BLaER1 treated with 17β-estradiol and CSF1 and Interleukin-3, amounts not matched to agents 10 nM and 100 nM (cell line): ENCODE measurements at regions not wholly inside any gene's neighbourhood (a gene's known extent, or its start where the extent isn't known, plus 50 kb on each side); places are given as distances from the start of the nearest gene placed in this dataset.
A peak's percentile ranks its signal among the peaks of the same experiment; 100 is the strongest.

Source experiments
- H3K27ac ChIP-seq, 11 experiments: shearing (Covaris generic); formaldehyde crosslinking; 2 replicates each; pipeline ENCODE4 v1.8.1; 2022
- H3K27me3 ChIP-seq, 11 experiments: shearing (Covaris generic); formaldehyde crosslinking; 2 replicates each; pipeline ENCODE4 v1.8.1; 2022
- H3K36me3 ChIP-seq, 11 experiments: shearing (Covaris generic); formaldehyde crosslinking; 2 replicates each; pipeline ENCODE4 v1.8.1; 2022
- H3K4me1 ChIP-seq, 10 experiments: shearing (Covaris generic); formaldehyde crosslinking; 2 replicates each; pipeline ENCODE4 v1.8.1; 2022
- H3K4me2 ChIP-seq, 11 experiments: shearing (Covaris generic); formaldehyde crosslinking; 2 replicates each; pipeline ENCODE4 v1.8.1; 2022
- H3K4me3 ChIP-seq, 10 experiments: shearing (Covaris generic); formaldehyde crosslinking; 2 replicates each; pipeline ENCODE4 v1.8.1; 2022
- H3K9ac ChIP-seq, 11 experiments: shearing (Covaris generic); formaldehyde crosslinking; 2 replicates each; pipeline ENCODE4 v1.8.1; 2022
- H3K9me3 ChIP-seq, 11 experiments: shearing (Covaris generic); formaldehyde crosslinking; replicated peaks in 1 of 11; 2 replicates each; pipeline ENCODE4 v1.8.1; 2022
- H4K20me1 ChIP-seq, 11 experiments: shearing (Covaris generic); formaldehyde crosslinking; 2 replicates each; pipeline ENCODE4 v1.8.1; 2022
- Cebpa-rat ChIP-seq, 11 experiments: shearing (Covaris generic); IDR thresholded peaks; 2 replicates each; pipeline ENCODE4 v1.8.1; 2022

DNA sequence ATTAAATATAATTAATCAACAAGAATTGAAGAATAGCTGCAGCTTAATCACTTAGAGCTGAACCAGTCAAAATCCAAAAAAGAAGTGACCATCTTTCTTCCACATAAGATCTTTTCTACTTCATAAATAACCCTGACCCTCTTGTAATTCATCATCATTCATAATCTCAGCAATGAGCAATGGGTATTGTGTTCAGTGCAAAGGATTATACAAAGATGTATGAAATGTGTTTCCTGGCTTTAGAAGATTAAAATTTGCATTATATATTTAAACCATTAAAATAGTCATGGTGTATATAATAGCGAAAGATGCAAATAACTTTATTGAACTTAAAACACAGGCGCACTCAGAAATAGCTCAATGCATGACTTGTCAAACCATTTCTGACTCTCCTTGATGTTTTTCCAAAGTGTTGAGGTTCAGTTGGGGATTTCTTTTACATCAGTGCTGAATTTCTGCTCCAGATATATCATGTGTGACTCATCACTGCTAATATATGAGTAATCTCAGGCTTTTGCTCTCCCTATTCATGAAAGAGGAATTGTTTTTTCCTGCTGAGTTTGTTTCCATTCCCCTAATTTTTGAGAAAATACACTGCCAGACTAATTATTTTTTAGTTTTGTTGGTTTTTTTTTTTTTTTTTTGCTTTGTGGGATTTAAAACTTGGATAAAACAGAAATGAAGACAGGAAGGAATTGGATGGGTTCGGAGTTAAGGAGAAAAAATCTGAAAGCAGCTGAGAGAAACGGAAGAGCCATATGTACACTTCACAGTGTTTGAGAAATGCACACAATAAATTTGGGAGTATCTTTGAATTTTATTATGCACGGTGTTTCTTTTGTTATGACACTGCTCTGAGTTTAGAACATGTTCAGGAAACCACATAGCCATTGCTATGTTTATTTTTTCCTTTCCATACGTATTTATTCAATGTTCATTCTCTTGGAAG lies 290.1 kb upstream of the PCDH7 start:
- no peaks in the 10 kb centered on the region for H3K36me3 ChIP-seq
- no peak overlapping the region for H3K4me3 ChIP-seq
- no peak for TF ChIP-seq Cebpa-rat (IDR thresholded peaks at IDR 0.05)
- H3K4me1 ChIP-seq = peaks cover 0 to 37% (median 0%) of the 10 kb centered on the region in 10 experiments; a peak in 6 of 20 replicates
- no peak overlapping the region for H3K9ac ChIP-seq
- H3K9me3 ChIP-seq = peaks cover 0 to 3% (median 0%) of the 10 kb centered on the region in 11 experiments; a peak in 3 of 22 replicates
- no peaks in the 10 kb centered on the region for H3K27me3 ChIP-seq
- peak overlapping the region in 2 of 11 experiments; percentile 12 to 26; a peak in 1 of 22 replicates for H3K27ac ChIP-seq
- peak overlapping the region in 3 of 11 experiments; percentile 14 to 73 (median 73); a peak in 6 of 22 replicates for H3K4me2 ChIP-seq
- no peaks in the 10 kb centered on the region for H4K20me1 ChIP-seq

GRCh38 chr4:30434656-30435055 lies 285.5 kb upstream of the PCDH7 start:
- H3K4me2 ChIP-seq = no peak overlapping the region
- no peak overlapping the region for H3K27ac ChIP-seq
- no peak overlapping the region for H3K4me3 ChIP-seq
- H4K20me1 ChIP-seq = no peaks in the 10 kb centered on the region
- no peaks in the 10 kb centered on the region for H3K27me3 ChIP-seq
- no peaks in the 10 kb centered on the region for H3K36me3 ChIP-seq
- no peak for TF ChIP-seq Cebpa-rat (IDR thresholded peaks at IDR 0.05)
- no peaks in the 10 kb centered on the region for H3K9me3 ChIP-seq
- H3K4me1 ChIP-seq = peaks cover 0 to 17% (median 0%) of the 10 kb centered on the region in 10 experiments; a peak in 6 of 20 replicates
- no peak overlapping the region for H3K9ac ChIP-seq

- TF ChIP-seq Cebpa-rat (IDR thresholded peaks at IDR 0.05) = no peak
- Histone ChIP-seq H3K27me3 (no peaks in the 10 kb centered on the region), H3K9ac (no peak overlapping the region), H3K36me3 (no peaks in the 10 kb centered on the region), H4K20me1 (no peaks in the 10 kb centered on the region), H3K4me2 (no peak overlapping the region), H3K4me3 (no peak overlapping the region), H3K27ac (no peak overlapping the region), H3K4me1 (no peaks in the 10 kb centered on the region), H3K9me3 (no peaks in the 10 kb centered on the region)
Measured at GRCh38 chr4:30436394-30436793, 283.8 kb upstream of the PCDH7 start.

DNA sequence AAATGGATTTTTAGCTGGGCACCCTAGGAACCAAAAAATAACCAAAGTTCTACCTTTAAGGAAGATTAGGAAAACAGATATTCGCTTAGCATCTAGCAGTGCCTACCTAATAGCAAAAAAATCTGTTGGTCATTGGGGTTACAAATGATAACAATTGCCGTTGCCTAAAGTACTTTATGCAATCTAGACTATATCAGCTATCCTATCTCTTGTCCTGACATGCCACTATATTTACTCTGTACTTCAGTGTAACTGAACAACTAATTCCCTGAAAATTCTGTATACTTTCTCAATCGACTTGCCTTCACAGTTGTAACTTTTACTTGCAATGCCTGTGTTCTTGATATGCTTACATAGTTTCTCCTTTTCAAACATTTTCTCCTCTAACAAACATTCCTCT lies 282.9 kb upstream of the PCDH7 start:
- H3K9me3 ChIP-seq = no peaks in the 10 kb centered on the region
- no peak overlapping the region for H3K4me2 ChIP-seq
- H3K4me3 ChIP-seq = no peak overlapping the region
- H3K9ac ChIP-seq = no peak overlapping the region
- H3K4me1 ChIP-seq = no peaks in the 10 kb centered on the region
- no peak overlapping the region for H3K27ac ChIP-seq
- no peaks in the 10 kb centered on the region for H4K20me1 ChIP-seq
- TF ChIP-seq Cebpa-rat (IDR thresholded peaks at IDR 0.05) = no peak
- no peaks in the 10 kb centered on the region for H3K27me3 ChIP-seq
- H3K36me3 ChIP-seq = no peaks in the 10 kb centered on the region

DNA sequence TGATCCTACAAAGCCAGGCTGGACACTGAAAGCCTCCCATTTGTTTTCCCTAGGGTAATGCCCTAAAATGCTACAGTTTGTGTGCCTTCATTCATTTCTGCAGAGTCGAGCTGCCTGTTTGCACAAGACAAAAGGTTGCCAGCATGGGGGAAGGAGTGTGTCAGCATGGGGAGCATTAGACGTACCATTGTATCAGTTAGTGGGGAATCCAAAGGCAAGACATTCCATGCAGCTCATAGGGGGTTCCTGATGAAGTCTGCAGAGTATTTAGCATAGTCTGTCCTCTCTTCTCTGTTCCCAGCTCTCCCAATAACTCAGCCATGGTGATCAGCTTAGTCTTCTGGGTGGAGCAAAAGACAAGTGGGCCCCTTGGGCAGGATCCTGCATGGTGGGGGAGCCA lies 276.9 kb upstream of the PCDH7 start:
- no peak overlapping the region for H3K4me2 ChIP-seq
- no peaks in the 10 kb centered on the region for H3K27me3 ChIP-seq
- no peaks in the 10 kb centered on the region for H4K20me1 ChIP-seq
- H3K36me3 ChIP-seq = no peaks in the 10 kb centered on the region
- H3K4me1 ChIP-seq = no peaks in the 10 kb centered on the region
- H3K4me3 ChIP-seq = no peak overlapping the region
- H3K9ac ChIP-seq = no peak overlapping the region
- no peak for TF ChIP-seq Cebpa-rat (IDR thresholded peaks at IDR 0.05)
- no peaks in the 10 kb centered on the region for H3K9me3 ChIP-seq
- no peak overlapping the region for H3K27ac ChIP-seq

GRCh38 chr4:30450474-30450873 lies 269.7 kb upstream of the PCDH7 start:
- H3K27ac ChIP-seq = no peak overlapping the region

GRCh38 chr4:30454504-30454903 lies 265.7 kb upstream of the PCDH7 start:
- Histone ChIP-seq H4K20me1 (no peaks in the 10 kb centered on the region), H3K4me1 (no peaks in the 10 kb centered on the region), H3K4me2 (no peak overlapping the region), H3K9ac (no peak overlapping the region), H3K27me3 (no peaks in the 10 kb centered on the region), H3K9me3 (no peaks in the 10 kb centered on the region), H3K36me3 (no peaks in the 10 kb centered on the region), H3K4me3 (no peak overlapping the region), H3K27ac (no peak overlapping the region)
- no peak for TF ChIP-seq Cebpa-rat (IDR thresholded peaks at IDR 0.05)

More at GRCh38 chr4:30450474-30450873, 269.7 kb upstream of the PCDH7 start:
- H3K4me1 ChIP-seq = no peaks in the 10 kb centered on the region
- no peaks in the 10 kb centered on the region for H3K27me3 ChIP-seq
- no peaks in the 10 kb centered on the region for H3K36me3 ChIP-seq
- no peak overlapping the region for H3K9ac ChIP-seq
- H4K20me1 ChIP-seq = no peaks in the 10 kb centered on the region
- no peak overlapping the region for H3K4me2 ChIP-seq
- no peak for TF ChIP-seq Cebpa-rat (IDR thresholded peaks at IDR 0.05)
- no peak overlapping the region for H3K4me3 ChIP-seq
- no peaks in the 10 kb centered on the region for H3K9me3 ChIP-seq

DNA sequence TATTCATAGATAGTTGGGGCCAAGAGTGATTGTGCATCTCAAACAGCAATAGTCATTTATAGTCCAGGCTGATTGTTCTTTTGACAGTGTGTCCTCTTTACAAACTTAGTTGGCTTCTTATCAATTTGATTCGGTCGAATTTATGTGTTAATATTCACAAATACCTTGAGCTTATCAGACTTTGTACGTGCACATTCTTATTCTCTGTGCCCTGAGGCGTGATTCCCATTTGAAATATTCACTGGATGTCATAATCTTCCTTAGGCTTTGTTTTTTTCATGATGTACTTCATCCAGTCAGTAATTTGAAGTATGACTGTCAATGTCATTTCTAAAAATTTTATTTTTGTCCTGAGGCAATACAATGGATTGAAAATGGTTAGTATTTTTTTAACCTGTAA lies 263.5 kb upstream of the PCDH7 start:
- Histone ChIP-seq H3K36me3 (no peaks in the 10 kb centered on the region), H3K4me3 (no peak overlapping the region), H4K20me1 (no peaks in the 10 kb centered on the region), H3K4me1 (no peaks in the 10 kb centered on the region), H3K27me3 (no peaks in the 10 kb centered on the region), H3K9me3 (no peaks in the 10 kb centered on the region), H3K9ac (no peak overlapping the region), H3K4me2 (no peak overlapping the region), H3K27ac (no peak overlapping the region)
- no peak for TF ChIP-seq Cebpa-rat (IDR thresholded peaks at IDR 0.05)

DNA sequence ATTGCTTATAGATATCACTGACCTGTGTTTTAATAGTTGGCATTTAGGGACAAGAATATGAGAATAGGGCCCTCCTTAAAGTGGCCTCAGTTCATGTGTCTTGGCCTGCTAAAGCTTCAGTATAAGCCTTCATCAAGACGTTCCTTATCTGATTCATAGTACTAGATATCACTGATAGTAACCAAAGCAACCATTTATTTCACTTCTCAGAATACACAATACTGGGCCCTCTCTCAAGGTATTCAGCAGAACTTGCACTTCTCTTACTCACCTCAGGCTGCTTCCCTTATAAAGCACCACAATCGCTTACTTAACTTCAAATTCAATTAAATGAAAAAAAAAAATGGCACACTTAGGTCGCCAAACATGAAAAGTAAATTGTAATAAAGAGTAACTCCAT lies 259.4 kb upstream of the PCDH7 start:
- no peak overlapping the region for H3K9ac ChIP-seq
- H3K9me3 ChIP-seq = no peaks in the 10 kb centered on the region
- H3K36me3 ChIP-seq = no peaks in the 10 kb centered on the region
- no peak overlapping the region for H3K27ac ChIP-seq
- H3K4me1 ChIP-seq = no peaks in the 10 kb centered on the region
- no peak for TF ChIP-seq Cebpa-rat (IDR thresholded peaks at IDR 0.05)
- H3K4me3 ChIP-seq = no peak overlapping the region
- no peaks in the 10 kb centered on the region for H3K27me3 ChIP-seq
- H4K20me1 ChIP-seq = no peaks in the 10 kb centered on the region
- H3K4me2 ChIP-seq = no peak overlapping the region

DNA sequence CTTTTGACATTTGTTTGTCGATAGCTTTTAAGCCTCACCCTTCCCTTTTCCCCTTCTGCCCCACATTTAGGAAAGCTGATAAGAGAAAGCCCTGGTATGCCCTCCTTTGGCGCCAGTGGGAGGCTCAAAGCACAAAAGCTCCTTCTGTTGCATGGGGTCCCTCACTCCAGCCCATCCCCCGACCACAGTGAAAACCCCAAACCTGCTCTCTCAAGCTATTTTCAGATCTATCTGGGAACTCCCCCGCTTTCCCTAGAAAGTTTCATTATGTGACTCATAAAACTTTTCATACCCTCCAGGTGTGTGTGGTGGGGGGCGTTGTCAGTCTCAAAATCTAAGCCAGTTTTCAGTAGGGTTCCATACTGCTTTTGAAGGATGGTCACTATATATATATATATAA lies 259.0 kb upstream of the PCDH7 start:
- Histone ChIP-seq H3K9me3 (no peaks in the 10 kb centered on the region), H4K20me1 (no peaks in the 10 kb centered on the region), H3K36me3 (no peaks in the 10 kb centered on the region), H3K27ac (no peak overlapping the region), H3K4me2 (no peak overlapping the region), H3K4me3 (no peak overlapping the region), H3K9ac (no peak overlapping the region), H3K27me3 (no peaks in the 10 kb centered on the region), H3K4me1 (no peaks in the 10 kb centered on the region)
- no peak for TF ChIP-seq Cebpa-rat (IDR thresholded peaks at IDR 0.05)
